Right forelimb (tissue), 1 donor: ENCODE measurements at regions not wholly inside any gene's neighbourhood (a gene's known extent, or its start where the extent isn't known, plus 50 kb on each side); places are given as distances from the start of the nearest gene placed in this dataset.
"Not testable (repeated sequence)": the region's sequence is repeated elsewhere in the genome, so short reads cannot be mapped to it uniquely, and the experiment has no call there.

Experiments
- DNase-seq: peaks from one replicate; pipeline ENCODE4 v3.0.0-alpha.2; 2018

DNA sequence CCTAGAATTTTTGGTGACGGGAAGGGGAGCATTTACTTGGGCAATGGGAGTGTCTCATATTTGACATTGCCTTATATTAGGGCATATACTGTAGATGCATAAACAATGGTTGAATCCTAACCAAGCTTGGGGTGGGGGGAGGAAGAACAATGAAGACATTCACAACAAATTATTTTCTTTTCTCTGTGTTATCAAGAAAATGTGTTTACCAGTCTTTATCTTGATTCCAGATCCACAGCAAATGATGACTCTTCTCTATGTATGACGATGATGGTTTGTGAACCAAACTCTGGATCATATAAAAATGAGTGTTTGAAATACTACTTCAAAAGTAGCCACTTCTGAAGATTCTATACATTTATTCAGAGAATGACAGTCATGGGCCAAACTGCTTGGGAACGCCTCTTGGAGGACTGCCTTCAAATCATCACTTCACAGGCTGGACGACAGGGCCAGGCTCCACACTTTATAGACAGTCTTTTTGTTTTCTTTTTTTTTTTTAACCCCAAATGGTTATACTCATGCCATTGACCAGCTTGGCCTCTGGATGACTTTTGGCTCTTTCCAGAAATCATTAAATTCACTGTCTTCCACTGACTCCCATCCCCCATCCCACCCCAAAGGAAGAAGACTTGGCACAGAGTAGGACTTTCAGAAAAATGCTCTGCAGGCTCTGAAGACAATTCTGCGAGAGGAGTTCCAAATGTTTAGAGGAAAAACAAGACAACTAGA, 123.8 kb upstream of the LIFR start:
- no peak for DNase-seq

DNA sequence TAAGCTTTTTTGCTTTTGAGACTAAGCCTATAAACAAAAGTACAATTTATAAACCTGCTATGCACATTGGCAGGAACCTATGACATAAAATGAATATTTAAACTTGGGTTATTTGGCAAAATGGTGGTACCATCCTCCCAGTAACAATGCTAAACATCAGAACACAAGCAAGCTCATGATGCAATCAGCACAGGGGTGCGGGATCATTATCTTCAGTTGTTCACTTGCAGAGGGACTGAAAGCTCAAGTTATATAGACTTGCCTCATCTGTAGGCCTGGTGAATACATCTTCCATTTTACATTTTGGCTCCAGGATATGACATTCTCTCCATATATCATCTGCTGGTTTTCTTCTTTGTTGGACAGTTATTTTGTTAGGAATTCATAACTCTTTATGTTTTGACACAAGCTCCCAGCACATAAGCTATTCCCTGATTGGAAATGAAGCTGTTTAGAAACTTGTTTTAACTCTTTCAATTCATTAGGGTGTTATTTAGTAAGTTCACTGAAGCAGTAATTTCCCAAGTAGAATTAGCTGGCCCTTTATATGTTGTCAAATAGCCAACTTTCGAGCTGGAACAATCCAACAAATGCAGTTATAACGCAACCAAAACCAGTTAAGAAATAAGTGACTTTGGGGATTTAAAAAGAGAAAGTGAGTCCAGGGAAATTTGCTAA, 124.7 kb upstream of the LIFR start:
- DNase-seq, result no peak

DNA sequence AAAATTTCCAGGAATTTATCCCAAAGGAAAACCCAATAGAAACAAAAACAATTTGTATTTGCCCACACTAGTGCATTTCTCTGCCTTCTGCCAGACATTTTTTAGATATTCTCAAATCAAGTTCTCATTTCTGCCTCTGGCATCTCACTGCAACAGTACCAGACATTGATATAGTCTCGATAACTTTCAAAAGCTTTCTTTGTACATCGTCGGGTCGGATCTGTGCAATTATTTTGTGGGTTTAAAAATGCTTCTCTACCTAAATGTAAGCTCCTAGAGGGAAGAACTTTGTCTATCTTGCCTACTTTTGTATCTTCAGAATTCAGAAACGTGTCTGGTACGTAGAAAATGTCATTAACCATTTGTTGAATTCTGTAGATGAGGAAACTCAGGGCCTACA, 125.5 kb upstream of the LIFR start:
- no peak for DNase-seq

DNA sequence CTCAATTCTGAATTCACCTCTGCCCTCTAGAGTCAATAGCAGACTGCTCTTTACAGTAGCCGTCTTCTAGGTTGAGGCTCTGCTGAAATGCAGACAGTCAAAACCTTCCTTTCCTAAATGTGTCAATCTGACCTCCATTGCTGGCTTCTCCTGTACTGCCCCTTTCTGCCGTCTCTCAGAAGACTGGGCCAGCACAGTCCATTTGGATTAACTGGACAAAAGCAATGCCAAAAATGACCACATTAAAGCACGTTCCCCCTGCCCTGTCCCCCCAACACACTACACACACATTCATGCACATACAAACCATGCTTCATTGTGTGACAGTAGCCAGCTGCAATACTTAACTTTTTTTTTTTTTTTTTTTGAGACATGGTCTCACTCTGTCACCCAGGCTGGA, 130.2 kb upstream of the LIFR start:
- no peak for DNase-seq

DNA sequence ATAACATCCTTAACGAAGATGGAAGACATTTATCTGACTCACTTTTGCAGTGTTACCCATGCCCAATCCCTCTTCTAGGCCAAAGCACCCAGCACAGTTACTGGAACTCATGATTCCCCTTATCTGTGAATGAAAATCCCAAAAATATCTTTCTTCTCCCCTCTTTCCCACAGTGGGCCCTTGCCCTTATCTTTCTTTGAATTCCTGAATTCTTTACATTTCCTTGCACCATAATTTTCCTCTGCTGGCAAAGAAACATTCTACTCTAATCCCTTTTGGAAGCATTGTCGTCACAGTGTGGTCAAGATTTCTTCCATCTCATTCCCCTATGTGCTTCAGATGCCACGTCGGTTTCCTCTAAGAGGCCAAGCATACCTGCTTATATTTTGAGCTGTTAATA, 135.9 kb upstream of the LIFR start:
- no peak for DNase-seq

DNA sequence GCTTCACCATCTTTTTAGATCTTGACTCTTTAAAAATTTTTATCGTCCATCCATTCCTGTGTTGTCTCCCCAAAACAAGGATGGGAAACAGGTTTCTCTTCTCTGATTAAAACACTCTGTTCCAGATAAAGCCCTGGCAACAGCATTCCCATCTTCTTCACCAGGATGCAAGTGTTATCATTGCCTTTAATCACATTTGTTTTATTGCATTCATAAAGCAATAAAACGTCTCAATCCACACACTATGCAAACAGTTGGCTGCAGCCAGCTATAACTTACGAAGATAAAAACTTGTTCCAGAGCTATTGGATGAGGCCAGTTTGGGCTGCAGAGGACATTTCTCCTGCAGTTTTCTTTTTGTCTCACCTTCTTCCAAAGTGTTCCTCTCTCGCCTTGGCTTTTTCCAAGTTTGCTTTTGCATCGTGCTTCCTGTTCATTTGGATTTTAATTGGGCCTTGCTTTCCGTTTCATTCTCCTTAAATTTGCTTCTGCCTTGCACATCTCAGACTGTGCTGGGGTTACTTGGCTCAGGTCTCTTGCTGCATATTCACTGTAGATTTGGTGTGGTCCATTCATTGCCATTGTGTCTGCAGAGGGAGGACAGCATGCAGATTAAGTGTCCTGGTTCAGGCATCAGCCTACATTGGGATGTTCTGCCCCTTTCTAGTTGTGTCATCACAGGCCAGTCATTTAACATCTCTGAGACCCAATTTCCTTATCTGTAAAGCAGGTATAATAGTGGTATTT, 136.5 kb upstream of the LIFR start:
- DNase-seq, result no peak

DNA sequence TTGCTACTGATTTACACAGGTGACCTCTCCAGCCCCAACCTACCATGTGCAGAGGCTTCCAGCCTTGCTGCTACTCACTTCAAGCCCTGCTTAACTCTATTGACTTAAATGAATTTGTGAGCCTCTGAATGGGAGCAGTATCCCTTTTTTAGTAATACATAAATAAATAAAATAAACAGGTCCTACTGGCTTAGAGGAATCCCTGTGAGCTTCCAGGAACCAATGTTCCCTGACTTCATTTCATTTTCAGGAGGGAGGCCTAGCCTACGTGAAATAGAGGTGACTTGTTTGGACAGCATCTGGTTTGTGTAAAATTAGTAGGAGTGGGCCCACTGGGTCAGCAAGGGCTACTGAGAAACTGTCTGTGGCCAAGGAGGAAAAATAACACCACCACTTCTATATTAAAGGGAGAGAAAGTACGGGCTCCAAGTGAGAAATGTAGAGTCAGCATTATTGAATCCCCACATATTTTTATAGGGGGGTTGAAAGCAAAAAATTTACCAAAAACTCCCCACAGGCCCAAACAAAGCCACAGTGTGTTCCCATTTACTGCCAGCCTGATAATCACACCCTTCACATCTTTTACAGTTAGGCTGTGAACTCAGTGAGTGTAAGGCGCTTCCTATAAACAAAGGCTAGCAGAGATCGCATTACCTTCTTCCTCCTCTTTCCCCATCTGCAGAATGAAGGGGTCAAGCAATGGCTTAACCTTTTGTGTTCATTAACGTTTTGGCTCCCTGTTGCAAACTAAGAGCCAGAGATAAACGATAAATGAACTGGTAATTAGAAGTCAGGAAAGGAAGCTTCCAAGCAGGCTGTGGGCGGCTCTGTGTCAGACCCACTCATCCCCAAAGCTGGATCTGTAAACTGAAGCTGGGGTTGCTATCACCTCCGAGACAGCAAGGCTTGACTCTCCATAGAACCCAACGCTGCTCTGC, 138.8 kb upstream of the LIFR start:
- DNase-seq, result no peak

DNA sequence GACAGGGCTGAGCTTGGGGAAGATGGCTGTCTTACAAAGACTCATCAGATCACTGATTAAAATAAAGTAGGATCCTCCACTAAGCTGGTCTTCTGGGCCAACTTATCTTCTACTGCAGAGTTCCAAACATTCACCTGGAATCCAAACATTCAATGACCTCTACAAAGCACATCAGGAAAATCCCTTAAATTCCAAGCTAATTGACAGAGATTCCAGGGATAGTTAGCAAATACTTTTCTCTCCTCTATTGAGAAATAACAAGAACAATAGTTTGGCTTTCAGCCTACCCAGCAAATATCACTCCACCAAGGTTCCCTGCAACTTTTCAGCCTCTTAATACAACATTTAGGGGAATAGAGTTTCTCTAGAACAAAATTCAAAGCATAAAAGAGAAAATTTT, 140.6 kb upstream of the LIFR start:
- DNase-seq, result no peak

DNA sequence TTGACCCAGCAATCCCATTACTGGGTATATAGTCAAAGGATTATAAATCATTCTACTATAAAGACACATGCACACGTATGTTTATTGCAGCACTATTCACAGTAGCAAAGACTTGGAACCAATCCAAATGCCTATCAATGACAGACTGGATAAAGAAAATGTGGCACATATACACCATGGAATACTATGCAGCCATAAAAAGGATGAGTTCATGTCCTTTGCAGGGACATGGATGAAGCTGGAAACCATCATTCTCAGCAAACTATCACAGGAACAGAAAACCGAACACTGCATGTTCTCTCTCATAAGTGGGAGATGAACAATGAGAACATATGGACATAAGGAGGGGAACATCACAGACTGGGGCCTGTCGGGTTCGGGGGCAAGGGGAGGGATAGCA, 140.3 kb upstream of the OSMR start:
- DNase-seq, result not testable (repeated sequence)

DNA sequence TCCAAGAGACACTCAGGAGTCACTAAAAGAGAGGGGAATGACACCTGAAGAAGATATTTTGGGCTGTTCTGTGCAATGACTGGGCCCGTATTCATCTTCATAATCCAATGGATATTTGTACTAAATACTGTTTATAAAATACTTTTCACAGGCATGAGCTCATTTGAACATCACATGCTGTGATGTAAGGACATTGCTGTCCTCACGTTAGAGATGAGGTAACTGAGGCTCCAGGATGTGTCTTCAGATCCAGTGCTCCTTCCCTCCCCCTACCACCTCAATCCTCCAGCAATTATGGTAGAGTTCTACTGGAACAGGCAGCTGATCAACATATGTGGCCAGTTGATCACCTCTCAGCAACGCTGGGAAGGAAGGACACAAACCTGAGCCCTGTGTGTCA, 139.4 kb upstream of the OSMR start:
- no peak for DNase-seq

DNA sequence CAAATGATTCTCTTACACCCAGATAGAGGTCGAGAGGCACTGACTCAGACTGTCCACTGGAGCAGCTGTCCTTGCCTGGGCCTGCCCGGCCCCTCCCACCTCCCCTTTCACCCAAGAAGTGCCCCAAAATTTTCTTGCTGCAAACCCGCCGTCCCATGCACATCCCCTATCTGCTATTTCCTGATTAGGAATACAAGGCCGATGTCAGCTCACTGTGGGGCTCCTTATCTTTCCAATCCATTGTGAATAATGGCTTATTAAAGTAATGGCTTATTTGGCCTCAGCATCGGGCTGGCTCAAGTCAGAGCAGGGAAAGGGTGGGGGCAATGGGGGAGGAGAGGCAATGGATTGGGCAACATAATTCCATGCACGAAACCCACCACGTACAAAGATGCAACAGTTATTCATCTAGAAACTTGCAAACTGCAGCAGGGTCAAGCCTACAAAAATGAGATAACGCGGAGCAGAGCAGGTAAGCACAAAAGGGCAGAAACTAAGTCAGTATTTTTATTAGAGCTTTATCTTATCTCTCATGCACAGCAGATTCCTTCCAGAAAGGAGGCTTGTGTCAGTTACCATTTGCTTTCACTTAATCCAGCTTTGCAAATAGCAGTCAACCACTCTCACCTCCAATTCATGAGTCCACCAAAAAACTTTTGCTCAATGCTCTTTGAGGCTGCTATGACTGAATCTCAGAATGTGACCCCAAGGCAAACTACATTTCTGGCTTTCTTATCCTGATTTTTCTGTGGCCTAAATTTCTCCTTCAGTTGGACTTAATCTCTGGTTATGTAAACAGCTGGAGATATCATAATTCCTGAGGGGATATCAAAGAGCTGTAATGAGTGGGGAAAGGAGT, 138.2 kb upstream of the OSMR start:
- DNase-seq, result no peak

DNA sequence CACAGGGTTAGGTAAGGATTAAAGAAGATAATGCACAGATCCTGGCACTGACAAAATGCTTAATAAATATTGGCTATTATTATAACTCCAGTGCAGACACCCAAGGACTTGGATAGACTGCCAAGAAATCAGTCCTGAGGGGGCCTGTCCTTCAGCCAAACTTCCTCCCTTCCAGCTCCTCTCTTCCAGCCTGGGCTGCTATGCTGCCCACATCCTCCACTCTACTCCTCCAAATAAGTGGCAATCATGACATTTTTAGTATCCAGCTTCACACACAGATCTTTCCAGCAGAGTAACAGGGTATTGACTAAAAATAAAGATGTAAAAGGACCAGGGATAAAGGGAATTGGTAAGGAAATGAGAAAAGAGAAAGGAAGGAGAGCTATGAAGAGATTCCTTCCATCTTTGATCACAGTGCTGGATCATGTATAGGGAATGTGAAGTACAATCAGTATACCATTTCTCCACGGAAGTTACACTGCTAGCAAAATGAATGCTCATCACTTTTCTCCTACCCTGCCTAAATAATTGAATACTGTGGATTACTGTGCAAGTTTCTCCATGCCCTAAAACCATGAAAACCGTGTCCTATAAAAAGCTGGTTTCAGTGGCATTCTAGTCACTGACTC, 136.0 kb upstream of the OSMR start:
- DNase-seq, result no peak

DNA sequence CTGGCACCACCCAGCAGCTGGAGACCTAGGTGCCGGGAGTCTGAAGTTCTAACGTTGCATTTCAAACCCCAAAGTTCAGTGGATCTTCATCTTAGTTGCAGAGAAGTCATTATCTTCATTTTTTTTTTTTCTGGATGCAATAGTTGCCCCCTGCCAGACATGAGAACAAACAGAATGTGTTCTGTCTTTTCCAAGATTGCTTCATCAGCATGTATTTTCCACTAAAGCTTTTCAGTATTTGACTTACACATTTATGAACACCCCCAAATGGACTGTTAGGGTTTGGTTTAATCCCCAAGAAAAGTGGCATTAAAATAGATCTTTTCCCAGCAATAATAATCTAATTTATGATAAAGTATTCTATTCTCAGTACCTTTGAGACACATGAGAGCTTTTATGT, 135.2 kb upstream of the OSMR start:
- DNase-seq, result no peak

DNA sequence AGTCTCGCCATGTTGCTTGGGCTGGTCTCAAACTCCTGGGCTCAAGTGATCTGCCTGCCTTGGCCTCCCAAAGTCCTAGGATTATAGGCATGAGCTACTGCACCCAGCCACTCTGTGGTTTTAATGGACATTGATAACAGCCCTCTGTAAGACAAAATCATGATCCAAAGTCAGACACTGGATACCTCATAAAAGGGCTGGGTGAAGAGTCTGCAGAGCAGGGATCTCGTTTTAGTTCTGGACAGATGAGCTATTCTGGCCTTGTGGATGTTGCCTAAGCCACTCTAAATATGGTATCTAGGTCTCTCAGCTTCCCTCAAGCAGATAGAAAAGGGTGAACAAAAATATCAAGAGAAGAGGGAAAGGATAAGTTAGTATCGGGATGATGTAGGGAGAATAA, 133.4 kb upstream of the OSMR start:
- DNase-seq, result no peak

DNA sequence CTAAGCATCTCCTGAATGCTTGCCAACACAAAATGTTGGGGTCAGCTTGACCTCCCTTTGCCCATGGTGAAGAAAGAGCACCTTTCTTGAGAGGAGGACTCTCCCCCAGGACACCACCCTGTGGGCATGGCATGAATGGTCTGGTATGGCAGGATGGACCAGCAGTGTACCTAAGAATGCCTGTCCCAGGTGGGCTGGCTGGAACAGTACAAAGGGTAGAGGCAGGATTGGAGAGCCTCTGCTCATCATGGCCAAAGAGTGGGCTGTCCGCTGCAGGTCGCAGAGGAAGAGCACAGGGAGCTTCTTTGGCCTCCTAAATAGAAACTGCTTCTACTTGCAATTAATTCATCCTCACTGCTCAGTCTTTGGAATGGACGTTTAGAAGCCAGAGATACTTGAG, 131.6 kb upstream of the OSMR start:
- no peak for DNase-seq

DNA sequence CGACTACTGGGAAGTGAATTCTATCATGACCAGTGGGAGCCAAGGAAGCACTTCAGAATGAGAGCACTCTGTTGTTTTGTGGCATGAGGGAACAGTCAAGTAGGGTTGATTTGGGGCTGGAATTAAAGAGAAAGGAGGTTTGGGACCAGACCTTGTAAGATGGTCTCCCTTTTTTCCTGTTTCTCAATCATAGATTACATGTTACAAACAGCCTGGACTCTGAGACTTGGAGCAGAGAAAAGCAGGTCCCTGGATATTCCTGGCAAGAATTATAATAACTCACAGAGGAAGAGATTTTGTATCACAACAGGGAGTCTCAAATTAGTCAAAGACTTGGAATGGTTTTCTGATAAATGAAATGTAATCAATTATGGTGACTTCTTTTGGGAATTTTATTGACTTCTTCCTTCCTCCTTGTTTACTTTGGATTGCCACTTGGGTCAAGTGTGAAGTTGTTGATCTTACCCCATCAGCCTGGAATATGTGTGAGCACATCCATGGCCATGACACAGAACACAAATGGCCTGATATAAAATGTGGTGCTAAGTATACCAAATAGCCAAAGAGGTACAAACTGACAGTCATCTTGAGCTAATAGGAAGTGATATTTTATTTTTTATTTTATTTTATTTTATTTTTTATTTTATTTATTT, 131.0 kb upstream of the OSMR start:
- no peak for DNase-seq

DNA sequence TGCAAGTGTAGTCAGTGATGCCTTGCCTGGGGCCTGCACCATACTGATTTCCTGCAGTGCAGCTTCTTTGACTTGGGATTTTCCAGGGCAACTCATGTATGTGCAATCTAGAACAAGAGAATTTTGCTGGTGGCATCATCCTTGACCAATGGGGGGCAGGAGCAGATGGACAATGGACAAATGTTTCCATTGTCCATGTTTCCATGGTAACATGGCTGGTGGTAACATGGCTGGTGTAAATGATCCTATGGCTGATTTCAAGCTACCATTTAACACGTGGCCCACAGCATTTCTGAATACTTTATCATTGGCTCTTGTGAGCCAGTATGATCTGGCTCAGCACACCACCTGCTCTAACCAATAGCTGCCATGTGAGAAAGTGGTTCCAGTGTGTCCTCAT, 130.1 kb upstream of the OSMR start:
- DNase-seq, result no peak

DNA sequence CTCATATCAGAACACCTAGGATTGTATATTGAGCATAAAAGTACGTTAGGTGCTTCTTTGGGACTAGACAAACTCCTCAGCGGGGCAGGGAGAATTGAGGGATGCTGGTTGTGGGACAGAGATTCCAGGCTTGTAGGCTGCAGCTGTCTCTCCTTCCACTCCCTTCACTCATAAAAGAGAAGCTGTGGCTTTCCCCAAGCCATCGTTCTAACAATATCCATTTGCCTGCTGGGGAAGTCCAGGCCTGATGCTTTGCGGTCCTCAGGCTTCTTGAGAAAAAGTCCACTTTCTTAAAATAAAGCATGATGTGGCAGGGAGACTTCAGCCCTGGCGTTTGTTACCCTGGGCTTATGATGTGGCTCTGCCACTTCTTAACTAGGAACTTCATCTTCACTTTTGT, 129.3 kb upstream of the OSMR start:
- DNase-seq, result no peak

DNA sequence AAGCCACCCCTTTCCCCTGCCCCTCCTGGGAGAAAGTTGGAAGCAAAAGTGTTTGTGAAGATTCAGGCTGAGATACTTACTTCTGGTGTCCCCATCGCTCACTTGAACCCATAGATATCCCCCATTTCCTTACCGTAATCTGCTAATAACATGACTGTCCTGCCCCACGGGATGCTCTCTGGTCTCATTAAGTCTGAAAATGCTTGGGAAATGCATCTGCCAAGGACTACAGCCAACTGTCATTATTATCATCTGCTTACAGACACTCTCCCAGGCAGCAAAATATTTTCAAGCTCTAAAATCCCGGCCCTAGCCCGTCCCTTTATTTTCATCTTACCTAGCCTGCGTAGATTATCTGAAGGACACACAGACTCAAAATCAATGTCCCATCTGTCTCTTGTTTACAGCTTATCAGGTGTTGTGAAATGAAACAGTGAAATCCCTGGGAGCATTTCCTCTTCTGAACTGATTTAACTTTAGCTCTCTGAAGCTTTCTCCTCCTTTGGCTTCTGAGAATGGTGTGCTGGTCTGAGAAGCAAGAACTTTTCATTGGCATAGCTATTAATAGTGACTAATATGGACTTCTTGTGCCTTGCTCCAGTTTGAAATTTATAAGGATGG, 126.9 kb upstream of the OSMR start:
- no peak for DNase-seq

DNA sequence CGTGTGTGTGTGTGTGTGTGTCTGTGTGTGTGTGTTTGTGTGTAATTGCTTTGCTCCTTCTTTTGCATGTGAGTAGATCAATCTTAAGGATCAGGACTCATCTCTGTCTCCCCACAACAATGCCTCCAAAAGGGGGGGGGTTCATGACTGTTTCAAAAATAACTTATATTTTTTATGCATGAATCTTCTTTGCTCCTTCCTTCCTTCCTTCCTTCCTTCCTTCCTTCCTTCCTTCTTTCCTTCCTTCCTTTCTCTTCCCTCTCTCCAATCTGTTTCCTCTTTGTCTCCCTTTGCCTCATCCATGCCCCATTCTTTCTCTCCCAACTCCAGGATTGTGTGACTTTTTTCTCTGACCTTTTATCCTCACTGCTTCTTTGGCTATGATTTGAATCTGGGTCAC, 126.4 kb upstream of the OSMR start:
- no peak for DNase-seq

DNA sequence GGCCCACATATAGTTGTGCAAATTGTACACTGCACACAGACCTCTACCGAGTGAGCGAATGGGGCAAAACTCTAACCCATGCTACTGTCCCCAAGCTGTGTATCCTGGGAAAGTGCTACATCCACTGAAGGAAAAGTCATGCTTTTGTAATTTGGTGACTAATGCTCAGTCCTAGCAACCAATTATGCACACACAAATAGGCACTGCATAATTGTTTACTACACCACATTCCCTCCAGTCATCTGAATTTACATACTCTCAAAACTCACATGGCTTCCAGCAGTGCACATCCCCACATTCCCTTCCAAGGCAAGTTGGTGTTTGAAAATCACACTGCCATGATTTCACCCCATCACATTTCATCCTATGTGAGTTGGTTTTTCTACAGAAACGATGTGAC, 125.9 kb upstream of the OSMR start:
- DNase-seq, result no peak
